NCI-H69 (cell line): ENCODE measurements at regions not wholly inside any gene's neighbourhood (a gene's known extent, or its start where the extent isn't known, plus 50 kb on each side); places are given as distances from the start of the nearest gene placed in this dataset.
A peak's percentile ranks its signal among the peaks of the same experiment; 100 is the strongest.

Experiments used
- DNase-seq: peaks from one replicate; lab custom pipeline; 2025; lab: John Stamatoyannopoulos, UW

DNA sequence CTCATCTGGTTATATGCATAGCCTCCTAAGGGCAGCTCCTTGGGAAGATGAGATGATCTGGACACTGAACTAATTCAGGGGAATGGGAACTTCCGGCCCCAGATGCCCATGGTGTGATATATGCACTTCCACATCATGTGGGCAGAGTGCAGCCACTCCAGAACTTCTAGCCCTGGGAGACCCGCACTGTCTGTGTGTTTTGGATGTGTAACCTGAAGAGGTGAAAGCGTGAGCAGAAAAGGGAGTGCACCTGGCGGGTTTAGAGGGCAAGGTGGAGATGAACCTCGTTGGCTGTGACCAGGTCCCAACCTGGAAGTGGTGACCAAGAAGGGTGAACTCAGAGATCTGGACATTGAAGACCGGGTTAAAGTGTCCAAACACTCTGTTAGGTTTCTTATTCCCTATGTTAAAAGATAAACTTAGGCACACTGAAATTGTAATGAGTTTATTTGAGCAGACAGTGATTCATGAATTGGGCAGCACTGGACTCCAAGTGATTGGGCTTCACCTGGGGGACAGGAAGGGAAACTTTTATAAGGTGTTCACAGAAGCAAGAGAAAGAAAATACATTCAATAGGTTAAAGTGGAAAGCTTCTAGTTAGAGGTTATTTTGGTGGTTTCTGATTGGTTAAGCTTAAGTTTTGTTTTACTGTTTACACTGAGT is 296.2 kb upstream of the SKOR2 start:
- no peak for DNase-seq

- DNase-seq: peak; percentile 65
Measured at GRCh38 chr18:47545613-47546012, 294.2 kb upstream of the SKOR2 start.

- DNase-seq: no peak
Measured at GRCh38 chr18:47543080-47543479, 291.6 kb upstream of the SKOR2 start.

DNA sequence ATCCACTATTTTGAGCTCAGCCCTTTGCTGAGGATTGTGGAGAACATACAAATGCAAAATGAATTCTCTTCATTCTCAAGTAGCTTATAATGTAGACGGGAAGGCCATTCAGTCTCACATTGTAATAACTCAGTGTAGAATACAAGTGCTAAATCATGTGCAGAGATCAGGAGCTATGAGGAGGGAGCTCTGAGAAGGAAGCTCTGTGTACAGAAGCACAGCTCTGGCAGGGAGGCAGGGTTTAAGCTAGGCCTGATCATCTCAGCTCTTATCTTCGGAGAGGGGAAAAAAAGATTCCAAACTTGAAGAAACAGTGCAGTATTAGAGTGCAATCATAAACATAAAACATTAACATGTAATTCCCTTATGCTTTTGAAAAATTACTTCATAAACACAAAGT is 291.1 kb upstream of the SKOR2 start:
- no peak for DNase-seq

DNA sequence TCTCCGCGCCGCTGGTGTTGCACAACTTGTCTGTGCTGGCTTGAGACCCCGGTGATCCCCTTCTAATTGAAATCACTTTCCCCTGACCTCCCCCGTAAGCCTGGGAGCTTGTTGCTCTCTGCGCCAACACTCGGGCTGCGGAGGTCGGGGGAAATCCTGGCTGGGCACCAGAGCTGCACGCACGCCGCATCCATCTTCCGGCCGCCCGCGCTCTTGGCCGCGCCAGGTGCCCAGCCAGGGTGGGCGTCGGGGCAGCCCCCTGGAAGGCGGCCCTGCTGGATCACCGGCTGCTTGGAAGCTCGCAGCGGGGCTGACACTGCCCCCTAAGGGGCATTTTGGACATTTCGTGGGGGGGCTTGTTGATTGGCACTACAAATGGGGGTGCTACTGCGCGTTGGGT is 280.3 kb upstream of the SKOR2 start:
- no peak for DNase-seq

DNA sequence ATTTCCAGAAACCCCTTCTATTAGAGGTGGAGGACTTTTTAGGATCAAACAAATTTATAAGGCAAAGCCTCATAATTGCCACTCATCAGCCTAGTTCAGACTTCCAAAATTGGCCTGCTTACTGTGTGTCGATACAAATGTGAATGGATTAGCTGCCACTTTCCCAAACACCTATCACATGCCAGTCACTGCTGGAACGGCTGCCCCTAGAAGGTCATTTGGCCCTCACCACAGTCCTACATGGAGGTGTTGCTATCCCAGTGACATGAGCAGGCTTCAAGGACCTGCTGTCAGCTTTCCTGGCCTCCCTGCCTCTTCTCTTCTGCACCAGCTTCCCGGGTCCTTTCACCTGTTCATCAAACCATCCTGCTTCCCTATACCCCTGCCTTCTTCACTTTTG is 279.2 kb upstream of the SKOR2 start:
- DNase-seq: no peak

- no peak for DNase-seq
Measured at GRCh38 chr18:47528343-47528742, 276.9 kb upstream of the SKOR2 start.

DNA sequence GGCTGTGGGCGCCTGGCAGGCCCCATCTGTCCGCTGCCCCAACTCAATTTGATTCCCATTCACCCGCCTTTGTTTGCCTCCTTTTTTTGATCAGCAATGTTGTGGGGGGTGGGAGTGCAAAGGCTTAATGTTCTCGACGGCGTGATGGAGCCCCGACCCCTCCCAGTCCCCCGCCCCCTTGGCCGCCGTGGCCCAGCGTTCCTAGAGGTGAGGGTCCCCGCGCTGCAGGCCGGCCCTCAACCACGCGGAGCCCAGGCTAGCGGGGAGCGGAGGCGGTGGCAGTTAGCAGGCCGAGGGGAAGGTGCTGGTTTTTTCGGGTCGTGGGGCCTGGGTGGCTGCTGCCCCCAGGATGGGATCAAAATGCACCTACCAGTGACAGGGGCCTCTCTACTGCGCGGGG is 274.7 kb upstream of the SKOR2 start:
- DNase-seq: no peak

GRCh38 chr18:47522359-47522758 is 270.9 kb upstream of the SKOR2 start:
- DNase-seq: no peak

DNA sequence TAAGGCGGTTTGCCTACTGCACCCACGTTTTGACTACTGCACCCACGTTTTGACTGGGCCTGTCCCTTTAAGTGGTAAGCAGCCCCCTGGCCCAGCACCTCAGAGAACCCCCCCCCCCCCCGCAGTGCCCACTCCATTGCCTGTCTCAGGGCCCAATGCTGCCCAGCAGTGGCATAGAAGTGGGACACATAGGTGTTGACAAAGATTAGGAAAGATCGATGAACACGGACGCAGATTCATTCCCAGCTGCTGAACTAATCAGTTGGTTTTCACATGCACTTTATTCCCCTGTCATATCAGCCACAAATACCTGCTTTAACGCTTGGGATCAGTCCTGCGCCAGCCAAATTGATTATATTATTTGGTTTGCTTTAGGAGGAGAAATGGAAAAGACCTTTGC is 268.8 kb upstream of the SKOR2 start:
- no peak for DNase-seq

GRCh38 chr18:47519706-47520105 is 268.2 kb upstream of the SKOR2 start:
- no peak for DNase-seq

- no peak for DNase-seq
Measured at GRCh38 chr18:47519277-47519676, 267.8 kb upstream of the SKOR2 start.

DNA sequence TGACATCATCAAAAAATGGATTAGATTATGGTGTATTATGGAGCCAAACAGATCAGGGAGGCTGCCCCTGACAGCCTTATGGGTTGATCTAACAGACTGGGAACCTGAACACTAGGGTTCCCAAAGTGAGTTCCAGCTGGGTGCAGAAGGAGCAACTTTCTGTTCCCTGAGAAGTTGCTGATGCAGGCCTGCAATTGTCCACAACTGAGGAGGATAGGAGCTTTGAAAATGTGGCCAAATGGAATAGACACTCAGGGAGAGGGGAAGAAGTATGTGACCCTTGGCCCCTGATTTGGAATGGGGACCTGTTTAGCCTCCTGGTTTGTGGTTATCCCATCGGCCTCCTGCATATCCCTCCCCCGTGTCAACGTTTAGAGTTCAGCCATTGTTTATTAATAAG is 262.2 kb upstream of the SKOR2 start:
- DNase-seq: no peak

- no peak for DNase-seq
Measured at GRCh38 chr18:47512726-47513435, 261.4 kb upstream of the SKOR2 start.

DNA sequence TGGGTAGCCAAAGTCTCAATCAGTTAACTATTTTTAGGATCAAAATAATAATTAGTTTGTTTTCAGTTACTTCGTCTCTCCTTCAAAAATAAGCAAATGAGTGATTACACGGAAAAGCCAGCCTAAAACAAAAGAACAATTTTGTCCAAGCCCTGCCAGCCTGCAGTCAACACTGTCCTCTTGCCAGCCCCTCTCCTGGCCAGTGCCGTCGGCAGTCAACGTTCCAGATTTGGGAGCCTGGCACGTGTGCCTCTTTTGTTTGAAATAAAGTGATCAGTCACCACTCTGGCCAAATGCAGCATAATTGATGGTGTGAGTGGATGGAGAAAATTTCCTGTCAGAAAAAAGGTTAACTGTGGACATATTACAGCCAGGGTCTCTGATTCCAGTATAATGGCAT is 260.6 kb upstream of the SKOR2 start:
- DNase-seq: no peak

DNA sequence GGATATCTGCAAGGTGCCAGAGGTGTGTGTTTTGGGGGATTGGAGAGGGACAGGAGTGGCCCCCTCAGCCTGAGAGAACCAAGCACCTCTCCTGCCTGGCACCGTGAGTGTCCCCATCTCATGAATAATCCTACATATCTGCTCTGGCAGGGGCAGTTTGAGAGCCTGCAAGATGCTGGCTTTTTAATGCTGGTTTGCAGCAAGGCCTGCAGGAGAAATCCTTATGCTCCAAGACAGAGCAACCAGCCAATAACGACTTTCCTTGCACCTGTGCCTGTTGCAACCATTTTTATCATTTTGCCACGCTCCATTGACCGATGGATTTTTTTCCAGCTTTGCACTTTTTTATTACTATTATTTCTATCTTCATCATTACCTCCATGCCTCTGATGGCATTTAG is 259.4 kb upstream of the SKOR2 start:
- DNase-seq: no peak

DNA sequence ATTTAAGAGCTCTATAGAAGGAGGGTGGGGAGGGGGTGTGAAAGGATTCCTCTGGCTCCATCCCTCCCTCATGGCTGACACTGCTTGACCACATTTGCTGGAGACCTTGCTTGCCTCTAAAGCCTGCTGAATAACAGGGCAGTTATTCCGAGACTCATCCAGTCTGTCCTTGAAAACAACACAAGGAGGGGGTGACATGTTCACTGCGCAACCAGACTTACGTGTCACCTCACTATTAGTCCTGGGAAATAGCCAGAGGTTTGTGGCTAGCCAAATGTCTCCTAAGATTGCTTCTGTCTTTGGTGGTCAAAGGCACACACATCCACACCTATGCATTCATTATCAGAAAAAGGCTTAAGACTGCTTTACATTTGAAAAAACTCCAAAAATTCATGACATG is 256.2 kb upstream of the SKOR2 start:
- DNase-seq: no peak

DNA sequence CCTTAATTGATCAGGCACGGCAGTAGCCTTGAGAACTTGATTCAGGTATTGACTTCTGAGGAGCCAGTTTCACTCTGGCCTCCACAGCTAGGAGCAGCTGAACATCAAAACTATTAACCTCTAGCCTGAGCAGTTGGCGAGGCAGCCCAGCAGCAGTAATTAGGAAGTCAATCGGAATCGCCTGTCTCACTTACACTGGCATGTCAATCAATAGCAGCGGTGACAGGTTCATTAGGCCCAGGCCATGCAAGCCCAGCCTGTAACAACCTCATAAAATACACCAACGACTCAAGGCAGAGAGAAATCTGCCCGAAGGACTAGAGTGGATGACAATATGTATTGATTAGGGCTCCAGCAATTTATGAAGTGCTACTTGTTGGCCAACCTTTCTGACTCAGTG is 255.4 kb upstream of the SKOR2 start:
- DNase-seq: no peak

DNA sequence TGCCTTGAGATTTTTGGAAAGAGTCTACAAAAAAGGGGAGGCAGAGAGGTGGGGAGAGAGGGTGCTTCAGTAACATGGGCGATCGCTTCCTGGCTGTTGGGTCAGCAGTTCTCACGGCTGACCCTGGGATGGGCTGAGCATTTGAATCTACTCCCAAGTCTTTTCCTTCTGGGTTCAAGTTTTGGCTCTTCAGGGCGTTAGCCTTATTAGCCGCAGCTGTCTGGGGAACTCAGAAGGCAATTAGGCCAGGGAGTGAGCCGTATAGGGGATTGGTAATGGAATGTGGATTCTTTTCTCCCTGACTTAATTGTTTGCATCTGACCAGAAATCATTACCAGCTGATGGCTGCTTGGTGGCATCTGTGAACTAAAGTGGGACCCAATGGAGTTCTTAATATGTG is 250.5 kb upstream of the SKOR2 start:
- no peak for DNase-seq

GRCh38 chr18:47500930-47501329 is 249.5 kb upstream of the SKOR2 start:
- no peak for DNase-seq

DNA sequence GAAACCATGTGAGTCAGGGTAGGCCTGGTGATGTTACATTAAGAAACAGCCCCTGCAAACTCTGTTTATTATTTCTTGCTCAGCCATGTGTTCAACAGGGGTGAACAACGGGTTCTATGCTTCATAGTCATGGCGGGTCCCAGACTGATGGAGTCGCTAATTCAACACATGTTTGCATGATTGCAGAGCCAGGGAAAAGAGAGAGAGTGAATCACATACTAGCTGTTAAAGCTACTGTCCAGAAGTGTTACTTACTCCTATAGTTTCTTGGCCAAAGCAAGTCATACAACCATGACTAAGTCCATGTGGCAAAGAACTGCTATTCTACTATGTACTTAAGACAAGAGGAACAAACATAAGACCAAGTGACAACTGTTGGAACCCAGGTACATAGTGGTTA is 241.2 kb upstream of the SKOR2 start:
- peak; percentile 30 for DNase-seq

DNA sequence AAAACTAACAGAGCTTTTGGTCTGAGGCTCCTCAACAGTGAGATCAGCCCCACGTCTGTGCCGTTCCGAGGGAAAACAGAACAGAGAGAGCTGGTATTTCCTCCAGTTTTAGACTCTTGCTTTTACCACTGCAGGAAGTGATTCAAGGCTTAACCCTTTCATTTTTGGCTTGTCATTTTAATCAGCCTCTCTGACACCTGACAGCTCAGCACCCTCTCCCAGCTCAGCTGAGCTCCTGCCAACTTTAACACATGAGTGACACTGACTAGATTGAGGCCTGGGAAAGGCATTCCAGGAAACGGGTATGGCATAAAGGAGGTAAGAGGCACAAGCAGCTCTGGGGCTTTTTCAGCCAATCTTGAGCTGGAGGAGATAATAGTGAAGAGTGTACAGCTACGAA is 239.4 kb upstream of the SKOR2 start:
- no peak for DNase-seq

- peak; percentile 32 for DNase-seq
Measured at GRCh38 chr18:47485221-47485797, 233.8 kb upstream of the SKOR2 start.

DNA sequence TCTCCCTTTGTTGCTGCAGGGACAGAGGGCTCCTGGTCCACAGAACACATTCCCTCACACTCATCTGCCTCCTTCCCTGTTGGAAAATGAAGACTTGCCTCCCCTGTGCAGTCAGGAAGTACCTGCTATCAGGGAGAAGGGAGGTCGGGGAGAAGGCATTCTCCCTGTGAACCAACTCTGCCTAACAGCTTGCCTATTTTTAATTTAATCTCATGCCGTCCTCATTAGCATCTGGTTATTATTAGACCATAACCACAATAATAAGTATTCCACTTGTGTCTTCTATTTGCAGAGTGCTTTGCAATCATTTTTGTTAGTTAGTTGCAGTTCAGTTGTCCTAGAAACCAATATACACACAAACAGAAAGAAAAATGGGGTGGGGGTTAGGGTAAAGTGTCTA is 232.6 kb upstream of the SKOR2 start:
- DNase-seq: no peak
